ENCODE measurements at regions not wholly inside any gene's neighbourhood (a gene's known extent, or its start where the extent isn't known, plus 50 kb on each side); places are given as distances from the start of the nearest gene placed in this dataset.

GRCh38 chr14:22397221-22397737, 191.7 kb downstream of the DAD1 start:
- TF ChIP-seq BACH2 (CRISPR knock-in tag; IDR thresholded peaks at IDR 0.05; ENCODE audit: borderline replicate concordance) (no peak), RARB (CRISPR knock-in tag; IDR thresholded peaks at IDR 0.05) (no peak), ZFP3 (CRISPR knock-in tag; IDR thresholded peaks at IDR 0.05) (no peak), ISL1 (CRISPR knock-in tag; IDR thresholded peaks at IDR 0.05) (no peak), TOX (CRISPR knock-in tag; IDR thresholded peaks at IDR 0.05; ENCODE audit: borderline replicate concordance) (no peak), PATZ1 (CRISPR knock-in tag; IDR thresholded peaks at IDR 0.05; ENCODE audit: borderline replicate concordance) (no peak), ESRRG (CRISPR knock-in tag; IDR thresholded peaks at IDR 0.05) (no peak), ARNTL (CRISPR knock-in tag; IDR thresholded peaks at IDR 0.05; ENCODE audit: borderline replicate concordance, low read depth) (no peak), GLIS3 (CRISPR knock-in tag; IDR thresholded peaks at IDR 0.05) (no peak), OSR1 (CRISPR knock-in tag; IDR thresholded peaks at IDR 0.05) (no peak), CSDC2 (CRISPR knock-in tag; IDR thresholded peaks at IDR 0.05) (no peak), TCF4 (CRISPR knock-in tag; IDR thresholded peaks at IDR 0.05; ENCODE audit: borderline replicate concordance) (no peak), ZNF8 (CRISPR knock-in tag; IDR thresholded peaks at IDR 0.05) (no peak), ZC3H10 (CRISPR knock-in tag; IDR thresholded peaks at IDR 0.05) (no peak)
